ENCODE measurements at regions not wholly inside any gene's neighbourhood (a gene's known extent, or its start where the extent isn't known, plus 50 kb on each side); places are given as distances from the start of the nearest gene placed in this dataset.

DNA sequence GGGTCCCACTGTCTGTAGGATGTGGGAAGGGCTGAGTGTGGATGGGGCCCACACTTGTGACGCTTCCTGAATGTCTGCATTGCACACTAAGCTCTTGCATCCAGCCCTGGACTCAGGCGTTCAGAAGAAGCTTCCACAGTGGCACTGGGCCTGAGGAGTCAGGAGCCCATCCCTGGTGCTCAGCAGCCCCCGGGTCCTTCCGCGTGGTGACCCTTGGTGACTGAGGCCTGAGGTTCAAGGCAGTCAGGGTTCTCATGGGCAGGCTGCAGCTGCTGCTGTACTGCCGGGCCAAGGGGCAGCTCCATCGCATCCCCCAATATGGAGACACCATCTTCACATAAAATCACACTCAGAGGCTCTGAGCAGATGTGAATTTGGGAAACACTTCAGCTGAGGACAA lies 65.8 kb upstream of the TUBA3E start:
- TF ChIP-seq CTCF (IDR thresholded peaks at IDR 0.05) (no peak), POLR2A (IDR thresholded peaks at IDR 0.05) (no peak)

Measured in thyroid gland (tissue), 4 donors.